Astrocyte (in vitro differentiated cells and primary cell): ENCODE measurements at regions not wholly inside any gene's neighbourhood (a gene's known extent, or its start where the extent isn't known, plus 50 kb on each side); places are given as distances from the start of the nearest gene placed in this dataset.

Source experiments
- DNase-seq: peaks from one replicate; pipeline ENCODE4 v3.0.0-alpha.2; 2010; ENCODE audit warnings: low read depth
- FAIRE-seq: peaks from 2 replicates; lab custom pipeline; 2011; peaks lifted over from hg19 to GRCh38; lab: Jason Lieb, UNC
- H2AFZ ChIP-seq: 2 replicates; pipeline ENCODE4 v1.6.0; 2012; ENCODE audit warnings: low read depth, low read length, inconsistent platforms
- H3K27ac ChIP-seq: 2 replicates; pipeline ENCODE4 v1.5.1; 2011; ENCODE audit warnings: low read depth, low read length, inconsistent platforms
- H3K27me3 ChIP-seq: 2 replicates; pipeline ENCODE4 v1.6.0; 2011; ENCODE audit warnings: low read length, inconsistent platforms; ENCODE audit not compliant: insufficient read depth
- H3K36me3 ChIP-seq: 2 replicates; pipeline ENCODE4 v1.5.1; 2011; ENCODE audit warnings: low read length, inconsistent platforms; ENCODE audit not compliant: insufficient read depth
- H3K4me1 ChIP-seq: 2 replicates; pipeline ENCODE4 v1.5.1; 2011; ENCODE audit warnings: low read length, inconsistent platforms; ENCODE audit not compliant: insufficient read depth
- H3K4me2 ChIP-seq: 2 replicates; pipeline ENCODE4 v1.6.0; 2012; ENCODE audit warnings: low read length, inconsistent platforms
- H3K4me3 ChIP-seq: 2 replicates; pipeline ENCODE4 v1.5.1; 2011; ENCODE audit warnings: low read depth, mild to moderate bottlenecking, low read length, inconsistent platforms; ENCODE audit not compliant: insufficient read depth
- H3K79me2 ChIP-seq: 2 replicates; pipeline ENCODE4 v1.6.0; 2012; ENCODE audit warnings: mild to moderate bottlenecking, low read length, inconsistent platforms; ENCODE audit not compliant: insufficient read depth
- H3K9ac ChIP-seq: 2 replicates; pipeline ENCODE4 v1.6.0; 2012; ENCODE audit warnings: mild to moderate bottlenecking, low read length, inconsistent platforms
- H3K9me3 ChIP-seq: 2 replicates; pipeline ENCODE4 v1.5.1; 2012; ENCODE audit warnings: low read depth, mild to moderate bottlenecking, low read length, inconsistent platforms; ENCODE audit not compliant: insufficient read depth
- H4K20me1 ChIP-seq: 2 replicates; pipeline ENCODE4 v1.6.0; 2012; ENCODE audit warnings: low read length, inconsistent platforms; ENCODE audit not compliant: insufficient read depth
- H3K27ac Mint-ChIP-seq: one replicate; pipeline ENCODE4 v1.8.0; 2021; ENCODE audit warnings: mild to moderate bottlenecking, mixed read lengths; ENCODE audit not compliant: unreplicated experiment
- H3K27me3 Mint-ChIP-seq: one replicate; pipeline ENCODE4 v1.8.0; 2021; ENCODE audit warnings: low read depth, mixed read lengths; ENCODE audit not compliant: unreplicated experiment
- H3K36me3 Mint-ChIP-seq: one replicate; pipeline ENCODE4 v1.8.0; 2021; ENCODE audit warnings: low read depth, mixed read lengths; ENCODE audit not compliant: unreplicated experiment
- H3K4me1 Mint-ChIP-seq: one replicate; pipeline ENCODE4 v1.8.0; 2021; ENCODE audit warnings: low read depth, mixed read lengths; ENCODE audit not compliant: unreplicated experiment
- H3K4me3 Mint-ChIP-seq: one replicate; pipeline ENCODE4 v1.8.0; 2021; ENCODE audit warnings: mild to moderate bottlenecking, moderate library complexity, mixed read lengths; ENCODE audit not compliant: unreplicated experiment
- H3K9me3 Mint-ChIP-seq: one replicate; pipeline ENCODE4 v1.8.0; 2021; ENCODE audit warnings: mild to moderate bottlenecking, mixed read lengths; ENCODE audit not compliant: unreplicated experiment
- EZH2 ChIP-seq: IDR thresholded peaks from 2 replicates; pipeline ENCODE4 v1.6.1; 2012; ENCODE audit warnings: mild to moderate bottlenecking, low read length, inconsistent platforms; ENCODE audit not compliant: insufficient read depth
- TF ChIP-seq, protein P1 (sequence below): IDR thresholded peaks from 2 replicates; pipeline ENCODE4 v1.5.1; 2011; ENCODE audit warnings: low read depth, mild to moderate bottlenecking, inconsistent platforms, low read length, moderate library complexity; ENCODE audit not compliant: insufficient read depth

- peak overlapping the region; percentile 30 for H3K27ac Mint-ChIP-seq
- TF ChIP-seq, protein P1, sequence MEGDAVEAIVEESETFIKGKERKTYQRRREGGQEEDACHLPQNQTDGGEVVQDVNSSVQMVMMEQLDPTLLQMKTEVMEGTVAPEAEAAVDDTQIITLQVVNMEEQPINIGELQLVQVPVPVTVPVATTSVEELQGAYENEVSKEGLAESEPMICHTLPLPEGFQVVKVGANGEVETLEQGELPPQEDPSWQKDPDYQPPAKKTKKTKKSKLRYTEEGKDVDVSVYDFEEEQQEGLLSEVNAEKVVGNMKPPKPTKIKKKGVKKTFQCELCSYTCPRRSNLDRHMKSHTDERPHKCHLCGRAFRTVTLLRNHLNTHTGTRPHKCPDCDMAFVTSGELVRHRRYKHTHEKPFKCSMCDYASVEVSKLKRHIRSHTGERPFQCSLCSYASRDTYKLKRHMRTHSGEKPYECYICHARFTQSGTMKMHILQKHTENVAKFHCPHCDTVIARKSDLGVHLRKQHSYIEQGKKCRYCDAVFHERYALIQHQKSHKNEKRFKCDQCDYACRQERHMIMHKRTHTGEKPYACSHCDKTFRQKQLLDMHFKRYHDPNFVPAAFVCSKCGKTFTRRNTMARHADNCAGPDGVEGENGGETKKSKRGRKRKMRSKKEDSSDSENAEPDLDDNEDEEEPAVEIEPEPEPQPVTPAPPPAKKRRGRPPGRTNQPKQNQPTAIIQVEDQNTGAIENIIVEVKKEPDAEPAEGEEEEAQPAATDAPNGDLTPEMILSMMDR, result no peak
- TF ChIP-seq EZH2, result no peak
- Histone ChIP-seq H3K27ac (peak overlapping the region; percentile 35), H3K4me3 (no peak overlapping the region), H4K20me1 (no peaks in the 10 kb centered on the region), H3K4me1 (peaks cover 27% of the 10 kb centered on the region), H3K36me3 (no peaks in the 10 kb centered on the region), H3K9ac (no peak overlapping the region), H3K4me2 (peak overlapping the region; percentile 43), H3K79me2 (no peaks in the 10 kb centered on the region), H3K9me3 (no peaks in the 10 kb centered on the region), H2AFZ (peak overlapping the region; percentile 42), H3K27me3 (no peaks in the 10 kb centered on the region)
- H3K4me3 Mint-ChIP-seq, result no peak overlapping the region
- H3K27me3 Mint-ChIP-seq, result no peaks in the 10 kb centered on the region
- FAIRE-seq (no peak), DNase-seq (peak; percentile 44)
- peaks cover 16% of the 10 kb centered on the region for H3K4me1 Mint-ChIP-seq
- peaks cover 4% of the 10 kb centered on the region for H3K36me3 Mint-ChIP-seq
- peaks cover 4% of the 10 kb centered on the region for H3K9me3 Mint-ChIP-seq
Observed at GRCh38 chr6:137767911-137768690, 99.0 kb upstream of the TNFAIP3 start.

GRCh38 chr6:137768935-137769334 lies 98.1 kb upstream of the TNFAIP3 start:
- DNase-seq (no peak), FAIRE-seq (no peak)
- Mint-ChIP-seq H3K27me3 (no peaks in the 10 kb centered on the region), H3K4me3 (no peak overlapping the region), H3K4me1 (peaks cover 16% of the 10 kb centered on the region), H3K9me3 (peaks cover 4% of the 10 kb centered on the region), H3K36me3 (peaks cover 4% of the 10 kb centered on the region), H3K27ac (no peak overlapping the region)
- Histone ChIP-seq H3K4me2 (no peak overlapping the region), H3K79me2 (no peaks in the 10 kb centered on the region), H4K20me1 (no peaks in the 10 kb centered on the region), H3K4me3 (no peak overlapping the region), H3K27ac (no peak overlapping the region), H3K36me3 (no peaks in the 10 kb centered on the region), H3K9me3 (no peaks in the 10 kb centered on the region), H3K9ac (no peak overlapping the region), H3K27me3 (no peaks in the 10 kb centered on the region), H3K4me1 (peaks cover 21% of the 10 kb centered on the region), H2AFZ (no peak overlapping the region)
- TF ChIP-seq, protein P1, result no peak
- TF ChIP-seq EZH2, result no peak

DNA sequence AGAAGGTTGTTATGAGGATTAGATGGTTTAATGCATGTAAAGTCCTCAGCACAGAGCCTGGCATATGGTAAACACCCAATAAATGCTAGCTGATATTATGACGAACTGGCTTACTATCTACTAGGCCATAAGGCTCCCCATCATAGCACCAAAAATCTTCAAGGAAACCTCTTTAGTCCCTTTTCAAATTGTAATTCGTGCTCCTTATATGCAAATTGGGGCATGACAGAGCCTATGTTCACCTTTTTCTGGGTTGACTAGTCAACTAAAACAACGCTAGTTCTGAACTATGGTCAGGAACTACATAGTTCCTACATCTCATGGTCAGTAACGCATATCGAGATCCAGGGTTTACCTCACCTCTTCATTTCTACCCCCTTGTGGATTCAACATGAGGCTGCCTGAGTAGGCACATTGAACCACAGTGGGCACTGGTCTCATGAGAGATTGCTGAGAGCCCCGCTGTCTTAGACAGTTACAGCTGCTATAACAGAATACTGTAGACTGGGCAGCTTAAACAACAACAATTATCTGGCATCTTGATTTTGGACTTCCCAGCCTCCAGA lies 97.2 kb upstream of the TNFAIP3 start:
- H3K27me3 ChIP-seq, result no peaks in the 10 kb centered on the region

More for the DNA sequence above, 97.2 kb upstream of the TNFAIP3 start:
- DNase-seq (no peak), FAIRE-seq (no peak)
- Mint-ChIP-seq H3K27me3 (no peaks in the 10 kb centered on the region), H3K9me3 (peaks cover 4% of the 10 kb centered on the region), H3K4me3 (no peak overlapping the region), H3K27ac (no peak overlapping the region), H3K36me3 (peaks cover 4% of the 10 kb centered on the region), H3K4me1 (peaks cover 10% of the 10 kb centered on the region)
- Histone ChIP-seq H3K4me1 (peaks cover 15% of the 10 kb centered on the region), H2AFZ (no peak overlapping the region), H3K9me3 (no peaks in the 10 kb centered on the region), H3K4me2 (no peak overlapping the region), H3K27ac (no peak overlapping the region), H3K36me3 (no peaks in the 10 kb centered on the region), H3K4me3 (no peak overlapping the region), H3K9ac (no peak overlapping the region), H3K79me2 (no peaks in the 10 kb centered on the region), H4K20me1 (no peaks in the 10 kb centered on the region)
- TF ChIP-seq, protein P1, result no peak
- no peak for TF ChIP-seq EZH2
